Gastrocnemius medialis (tissue), 4 donors: ENCODE measurements at regions not wholly inside any gene's neighbourhood (a gene's known extent, or its start where the extent isn't known, plus 50 kb on each side); places are given as distances from the start of the nearest gene placed in this dataset.

ENCODE experiments used
- ATAC-seq, 2 donors: fragments of 150-250 bp; one replicate each; pipeline ENCODE4 v1.9.1; 2016
- DNase-seq, 2 donors: peaks; one replicate each; pipeline ENCODE4 v3.0.0-alpha.2; 2019
- H3K27ac ChIP-seq, 4 donors: fragments of 200-600 bp; sonication (generic); 1 replicate in 1 of 4; 2 replicates in 3 of 4; pipeline ENCODE4 v1.5.1; 2016 to 2018; ENCODE audit warnings: mild to moderate bottlenecking in 2 of 4, moderate library complexity in 1 of 4
- H3K27me3 ChIP-seq, 3 donors: fragments of 200-600 bp; sonication (generic) in 2 of 3; 1 replicate in 1 of 3; 2 replicates in 2 of 3; pipeline versions ENCODE4 v1.5.1 to v1.6.0; 2016 to 2019; ENCODE audit warnings: mild to moderate bottlenecking in 1 of 3, moderate library complexity in 1 of 3
- H3K36me3 ChIP-seq, 2 donors: fragments of 200-600 bp; sonication (generic) in 1 of 2; one replicate each; pipeline ENCODE4 v1.5.1; 2017 to 2018
- H3K4me1 ChIP-seq, 2 donors: fragments of 200-600 bp; sonication (generic) in 1 of 2; one replicate each; pipeline ENCODE4 v1.5.1; 2016 to 2017; ENCODE audit warnings: mild to moderate bottlenecking in 2 of 2
- H3K4me3 ChIP-seq, 4 donors: fragments of 200-600 bp; sonication (generic) in 3 of 4; 1 replicate in 1 of 4; 2 replicates in 3 of 4; pipeline ENCODE4 v1.5.1; 2016 to 2019; ENCODE audit warnings: mild to moderate bottlenecking in 2 of 4
- H3K9me3 ChIP-seq, 3 donors: fragments of 200-600 bp; sonication (generic) in 2 of 3; 1 replicate in 1 of 3; 2 replicates in 2 of 3; pipeline ENCODE4 v1.5.1; 2016 to 2019
- POLR2A ChIP-seq, 2 donors: fragments of 450-650 bp; IDR thresholded peaks; one replicate each; pipeline ENCODE4 v1.6.1; 2017; ENCODE audit warnings: antibody characterized with exemption in 2 of 2, mild to moderate bottlenecking in 2 of 2, moderate library complexity in 2 of 2
- in situ Hi-C, 4 donors: fragments of 200-750 bp; cut with MboI; loops; one replicate each; pipeline versions ENCODE4 v1.15.0 to v1.8.0; 2017; ENCODE audit warnings: low sequenced_read_pairs in 4 of 4
- intact Hi-C: fragments of 100-400 bp; cut with DNase I; formaldehyde crosslinking; loops from one replicate; pipeline ENCODE4 v1.15.1; 2023; ENCODE audit warnings: low total_unique reads
- TF ChIP-seq, protein P1 (sequence below), 5 experiments: fragments of 450-650 bp in 3 of 5; fragments of 200-600 bp in 2 of 5; sonication (generic) in 2 of 5; IDR thresholded peaks in 4 of 5; conservative IDR thresholded peaks in 1 of 5; 1 replicate in 4 of 5; 2 replicates in 1 of 5; pipeline ENCODE4 v1.5.1; 2016 to 2019; ENCODE audit warnings: antibody characterized with exemption in 5 of 5, mild to moderate bottlenecking in 3 of 5, moderate library complexity in 3 of 5

DNA sequence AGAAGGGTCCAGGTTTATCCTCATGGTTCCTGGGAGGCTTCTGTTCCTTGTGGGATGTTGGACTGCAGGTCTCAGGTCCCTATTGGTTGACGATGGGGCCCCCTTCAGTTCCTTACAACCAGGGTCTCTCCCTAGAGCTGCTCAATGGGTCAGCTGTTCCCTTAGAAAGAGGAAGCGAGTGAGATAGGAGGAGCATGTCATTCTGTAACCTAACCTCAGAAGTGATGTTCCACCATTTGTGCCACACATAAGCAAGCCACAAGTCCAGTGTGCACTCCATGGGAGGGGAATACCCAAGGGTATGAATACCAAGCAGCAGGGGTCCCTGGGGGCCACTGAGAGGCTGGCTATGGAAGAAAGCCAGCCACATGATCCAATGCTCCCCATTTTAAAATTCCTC lies 192.7 kb downstream of the GATA3 start:
- Histone ChIP-seq H3K27me3 (no peaks in the 10 kb centered on the region), H3K4me1 (no peaks in the 10 kb centered on the region), H3K9me3 (no peaks in the 10 kb centered on the region), H3K36me3 (no peaks in the 10 kb centered on the region), H3K4me3 (no peak overlapping the region), H3K27ac (no peak overlapping the region)
- no peak for DNase-seq
- in situ Hi-C loops (no loop called here), intact Hi-C loops (no loop called here)
- ATAC-seq: no peak
- TF ChIP-seq POLR2A (IDR thresholded peaks at IDR 0.05): no peak
- TF ChIP-seq, protein P1, sequence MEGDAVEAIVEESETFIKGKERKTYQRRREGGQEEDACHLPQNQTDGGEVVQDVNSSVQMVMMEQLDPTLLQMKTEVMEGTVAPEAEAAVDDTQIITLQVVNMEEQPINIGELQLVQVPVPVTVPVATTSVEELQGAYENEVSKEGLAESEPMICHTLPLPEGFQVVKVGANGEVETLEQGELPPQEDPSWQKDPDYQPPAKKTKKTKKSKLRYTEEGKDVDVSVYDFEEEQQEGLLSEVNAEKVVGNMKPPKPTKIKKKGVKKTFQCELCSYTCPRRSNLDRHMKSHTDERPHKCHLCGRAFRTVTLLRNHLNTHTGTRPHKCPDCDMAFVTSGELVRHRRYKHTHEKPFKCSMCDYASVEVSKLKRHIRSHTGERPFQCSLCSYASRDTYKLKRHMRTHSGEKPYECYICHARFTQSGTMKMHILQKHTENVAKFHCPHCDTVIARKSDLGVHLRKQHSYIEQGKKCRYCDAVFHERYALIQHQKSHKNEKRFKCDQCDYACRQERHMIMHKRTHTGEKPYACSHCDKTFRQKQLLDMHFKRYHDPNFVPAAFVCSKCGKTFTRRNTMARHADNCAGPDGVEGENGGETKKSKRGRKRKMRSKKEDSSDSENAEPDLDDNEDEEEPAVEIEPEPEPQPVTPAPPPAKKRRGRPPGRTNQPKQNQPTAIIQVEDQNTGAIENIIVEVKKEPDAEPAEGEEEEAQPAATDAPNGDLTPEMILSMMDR (IDR thresholded peaks at IDR 0.05 in 4 of 5, conservative IDR thresholded peaks at IDR 0.05 in 1 of 5): no peak

DNA sequence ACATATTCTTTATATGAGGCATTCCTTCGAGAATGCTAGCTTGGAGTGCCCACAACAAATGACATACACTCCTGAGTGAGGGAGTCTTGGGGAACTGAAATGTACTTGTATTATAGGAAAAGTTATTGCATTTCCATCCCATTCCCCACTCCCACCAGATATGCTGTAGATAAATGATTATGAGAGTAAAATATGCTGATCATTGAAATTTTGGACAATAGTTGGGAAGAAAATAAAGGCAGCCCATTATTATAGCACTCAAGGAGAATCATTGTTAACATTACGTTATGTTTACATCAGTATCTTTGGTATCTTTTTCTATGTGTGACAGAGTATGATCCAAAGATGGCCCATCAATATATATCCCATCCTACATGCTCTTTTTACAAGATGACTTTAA lies 194.4 kb downstream of the GATA3 start:
- Histone ChIP-seq H3K9me3 (no peaks in the 10 kb centered on the region), H3K4me3 (no peak overlapping the region), H3K27ac (no peak overlapping the region), H3K27me3 (no peaks in the 10 kb centered on the region), H3K4me1 (no peaks in the 10 kb centered on the region), H3K36me3 (no peaks in the 10 kb centered on the region)
- intact Hi-C loops: no loop called here
- DNase-seq (no peak), ATAC-seq (no peak)
- TF ChIP-seq POLR2A (IDR thresholded peaks at IDR 0.05): no peak
- TF ChIP-seq, protein P1 (IDR thresholded peaks at IDR 0.05 in 4 of 5, conservative IDR thresholded peaks at IDR 0.05 in 1 of 5): no peak
- in situ Hi-C loops: no loop called here

DNA sequence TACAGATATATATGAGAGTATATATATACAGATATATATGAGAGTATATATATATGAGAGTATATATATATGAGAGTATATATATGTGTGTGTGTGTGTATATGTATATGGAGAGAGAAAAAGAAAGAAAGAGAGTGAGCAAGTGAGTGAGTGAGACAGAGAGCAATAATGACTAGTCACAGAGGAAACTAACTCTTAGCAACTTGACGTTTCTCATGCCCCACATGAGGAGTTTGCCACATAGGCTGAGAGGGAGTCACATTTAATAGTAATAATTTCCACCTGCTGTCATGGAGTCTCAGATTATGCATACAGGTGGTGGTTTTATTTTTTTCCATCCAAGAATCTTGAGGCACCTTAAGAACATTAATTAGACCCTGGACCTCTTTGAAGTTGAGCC lies 199.9 kb downstream of the GATA3 start:
- Histone ChIP-seq H3K27ac (no peak overlapping the region), H3K4me3 (no peak overlapping the region), H3K9me3 (no peaks in the 10 kb centered on the region), H3K4me1 (no peaks in the 10 kb centered on the region), H3K36me3 (no peaks in the 10 kb centered on the region), H3K27me3 (no peaks in the 10 kb centered on the region)
- DNase-seq (no peak), ATAC-seq (no peak)
- no peak for TF ChIP-seq POLR2A (IDR thresholded peaks at IDR 0.05)
- TF ChIP-seq, protein P1 (IDR thresholded peaks at IDR 0.05 in 4 of 5, conservative IDR thresholded peaks at IDR 0.05 in 1 of 5): no peak
- intact Hi-C loops (no loop called here), in situ Hi-C loops (no loop called here)

DNA sequence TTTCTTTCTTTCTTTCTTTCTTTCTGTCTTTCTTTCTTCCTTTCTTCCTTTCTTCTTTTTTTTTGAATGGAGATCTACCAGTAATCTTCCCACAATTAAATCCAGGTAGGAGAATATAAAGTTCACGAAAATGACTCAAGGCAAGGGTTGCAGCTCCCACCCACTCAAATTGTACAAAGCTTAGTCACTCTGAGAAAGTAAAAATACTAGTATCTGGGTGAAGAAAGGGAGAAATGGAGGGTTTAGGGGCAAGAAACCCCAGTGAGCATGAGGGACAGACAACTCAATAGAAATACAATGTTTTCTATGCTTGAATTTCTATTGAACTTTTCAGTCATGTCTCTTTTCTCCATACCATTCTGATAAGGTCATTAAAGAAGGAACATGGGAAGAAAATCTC lies 200.8 kb downstream of the GATA3 start:
- Histone ChIP-seq H3K4me3 (no peak overlapping the region), H3K27ac (no peak overlapping the region), H3K36me3 (no peaks in the 10 kb centered on the region), H3K4me1 (no peaks in the 10 kb centered on the region), H3K9me3 (no peaks in the 10 kb centered on the region), H3K27me3 (no peaks in the 10 kb centered on the region)
- in situ Hi-C loops: no loop called here
- intact Hi-C loops: no loop called here
- no peak for DNase-seq
- no peak for ATAC-seq
- no peak for TF ChIP-seq POLR2A (IDR thresholded peaks at IDR 0.05)
- TF ChIP-seq, protein P1 (IDR thresholded peaks at IDR 0.05 in 4 of 5, conservative IDR thresholded peaks at IDR 0.05 in 1 of 5): no peak

DNA sequence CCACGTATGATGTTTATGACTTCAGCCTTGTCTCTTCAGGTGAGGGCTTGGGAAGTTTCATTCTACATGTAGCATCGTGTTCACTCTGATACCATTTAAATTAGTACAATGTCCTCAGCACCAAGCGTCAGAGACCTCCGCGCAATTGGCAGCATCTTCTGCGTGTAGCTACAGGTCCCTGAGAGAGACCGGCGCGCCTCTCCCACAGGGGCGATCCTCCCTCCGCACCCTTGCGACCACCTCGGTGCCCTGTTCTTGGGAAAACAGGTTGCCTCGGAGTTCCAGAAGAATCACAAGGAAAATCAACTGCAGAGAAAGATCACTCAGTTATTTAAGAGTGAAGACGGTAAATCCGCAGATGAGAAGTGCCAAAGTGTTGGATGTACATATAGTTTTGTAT lies 206.2 kb downstream of the GATA3 start:
- TF ChIP-seq, protein P1 (IDR thresholded peaks at IDR 0.05 in 4 of 5, conservative IDR thresholded peaks at IDR 0.05 in 1 of 5): no peak
- no peak for TF ChIP-seq POLR2A (IDR thresholded peaks at IDR 0.05)
- Histone ChIP-seq H3K27ac (no peak overlapping the region), H3K4me1 (no peaks in the 10 kb centered on the region), H3K9me3 (no peaks in the 10 kb centered on the region), H3K4me3 (no peak overlapping the region), H3K27me3 (peaks cover 0 to 2% (median 0%) of the 10 kb centered on the region in 3 donors), H3K36me3 (no peaks in the 10 kb centered on the region)
- in situ Hi-C loops: no loop called here
- intact Hi-C loops: no loop called here
- ATAC-seq: no peak
- DNase-seq: no peak
